ENCODE measurements at regions not wholly inside any gene's neighbourhood (a gene's known extent, or its start where the extent isn't known, plus 50 kb on each side); places are given as distances from the start of the nearest gene placed in this dataset.
"Not testable (repeated sequence)": the region's sequence is repeated elsewhere in the genome, so short reads cannot be mapped to it uniquely, and the experiment has no call there.

GRCh38 chr12:90710711-90711110 lies 244.3 kb downstream of the CCER1 start:
- DNase-seq (ENCODE audit: low read depth in 1 of 2, low spot score in 1 of 2) = no peak

DNA sequence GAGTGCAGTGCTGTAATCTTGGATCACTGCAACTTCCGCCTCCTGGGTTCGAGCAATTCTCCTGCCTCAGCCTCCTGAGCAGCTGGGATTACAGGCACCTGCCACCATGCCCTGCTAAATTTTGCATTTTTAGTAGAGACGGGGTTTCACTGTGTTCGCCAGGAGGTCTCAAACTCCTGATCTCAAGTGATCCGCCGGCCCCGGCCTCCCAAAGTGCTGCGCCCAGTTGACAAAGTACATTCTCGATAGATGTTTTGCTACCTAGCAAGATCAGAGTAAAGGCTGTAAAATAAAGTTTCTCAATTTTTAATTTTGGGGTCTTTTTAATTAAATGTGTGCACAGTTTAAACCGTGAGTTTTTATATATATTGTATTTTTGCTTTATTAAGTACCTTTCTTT lies 248.9 kb downstream of the CCER1 start:
- DNase-seq (ENCODE audit: low read depth in 1 of 2, low spot score in 1 of 2) = no peak

DNA sequence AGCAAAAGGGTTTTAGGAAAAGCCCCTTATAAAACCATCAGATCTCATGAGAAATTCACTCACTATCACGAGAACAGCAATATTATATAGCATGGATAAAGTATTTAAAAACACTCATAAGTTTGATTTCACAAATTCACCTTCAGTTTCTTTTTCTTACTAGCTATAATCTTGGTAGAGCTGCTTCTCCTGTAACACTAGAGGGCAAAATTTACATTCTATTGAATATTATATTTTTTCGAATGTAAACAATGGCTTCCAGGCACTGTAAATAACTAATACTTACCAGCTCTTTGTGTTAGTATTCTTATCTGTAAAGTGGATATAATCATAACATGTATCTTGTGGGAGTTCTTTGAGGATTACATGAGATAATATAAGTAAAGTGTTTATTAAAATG lies 259.6 kb downstream of the CCER1 start:
- no peak for DNase-seq (ENCODE audit: low read depth in 1 of 2, low spot score in 1 of 2)

DNA sequence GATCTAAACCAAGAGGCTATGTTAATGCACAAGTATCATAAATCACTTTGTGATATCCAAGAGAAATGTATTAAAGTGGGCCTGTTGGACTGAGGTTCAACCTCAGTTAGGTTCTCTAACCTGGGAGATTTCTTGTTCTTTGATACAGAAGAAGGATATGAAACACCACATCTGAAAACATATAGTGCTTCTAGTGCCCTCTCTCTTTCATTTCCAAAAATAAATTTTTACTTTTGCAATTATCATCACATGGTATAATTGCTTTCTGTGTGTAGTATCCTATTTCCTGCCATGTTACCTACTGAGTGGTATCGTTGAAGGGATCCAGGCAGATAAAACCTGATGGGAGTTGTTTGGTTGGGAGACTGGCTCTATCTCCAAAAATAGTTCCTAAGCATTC lies 264.9 kb downstream of the CCER1 start:
- no peak for DNase-seq (ENCODE audit: low read depth in 1 of 2, low spot score in 1 of 2)

- not testable (repeated sequence) for DNase-seq (ENCODE audit: low read depth in 1 of 2, low spot score in 1 of 2)
Observed at GRCh38 chr12:90687682-90688081, 267.3 kb downstream of the CCER1 start.

DNA sequence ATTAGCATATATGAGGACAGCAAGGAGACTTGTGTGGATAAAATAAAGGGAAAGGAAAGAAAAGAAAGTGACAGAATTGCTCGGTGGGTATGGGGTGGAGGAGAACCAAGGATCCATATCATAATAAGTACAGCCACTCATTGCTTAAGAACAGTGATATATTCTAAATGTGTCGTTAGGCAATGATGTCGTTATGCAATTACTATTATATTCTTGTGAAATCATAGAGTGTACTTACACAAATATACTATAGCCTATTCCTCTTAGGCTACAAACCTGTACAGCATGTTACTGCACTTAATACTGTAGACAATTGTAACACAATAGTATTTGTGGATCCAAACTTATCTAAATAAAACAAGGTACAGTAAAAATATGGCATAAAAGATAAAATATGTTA lies 271.1 kb downstream of the CCER1 start:
- DNase-seq (ENCODE audit: low read depth in 1 of 2, low spot score in 1 of 2) = no peak

- DNase-seq (ENCODE audit: low read depth in 1 of 2, low spot score in 1 of 2) = no peak
Observed at GRCh38 chr12:90682398-90682797, 272.6 kb downstream of the CCER1 start.

DNA sequence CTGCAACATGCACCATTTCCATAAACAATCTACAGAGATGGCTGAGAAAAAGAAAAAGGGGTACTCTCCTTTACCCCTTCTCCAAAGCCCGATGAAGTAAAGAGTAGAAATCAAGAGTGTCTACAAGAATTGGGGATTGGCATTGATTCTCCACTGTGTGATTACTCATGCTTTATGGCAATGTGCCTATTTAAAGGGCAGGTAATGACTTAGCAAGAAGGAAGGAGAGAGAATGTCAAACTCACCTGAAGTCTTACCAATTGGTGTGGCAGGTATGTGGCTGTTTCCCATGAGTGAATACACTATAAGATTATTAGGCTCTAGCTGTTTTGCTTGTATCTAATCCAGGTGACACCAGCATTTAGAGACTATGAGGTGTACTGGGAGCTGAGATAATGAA lies 275.3 kb downstream of the CCER1 start:
- DNase-seq (ENCODE audit: low read depth in 1 of 2, low spot score in 1 of 2) = no peak

DNA sequence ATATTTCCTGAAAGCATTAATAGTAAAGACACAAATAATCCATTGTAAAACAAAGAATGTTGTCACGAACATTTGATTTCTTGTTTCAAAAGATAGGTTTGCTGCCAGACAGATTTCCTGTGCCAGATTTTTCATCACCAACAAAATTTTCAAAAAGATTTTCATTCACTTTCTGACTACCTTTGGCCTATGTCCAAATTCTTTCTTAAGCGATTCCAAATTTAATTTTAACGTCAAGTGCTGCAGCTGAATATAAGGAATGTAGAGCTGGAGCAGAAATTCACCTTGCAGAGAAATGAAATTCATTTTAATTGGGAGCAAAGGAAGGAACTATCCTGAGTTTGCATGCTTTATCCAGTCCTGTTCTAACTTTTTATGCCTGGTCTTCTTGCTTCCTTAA lies 277.4 kb downstream of the CCER1 start:
- DNase-seq (ENCODE audit: low read depth in 1 of 2, low spot score in 1 of 2) = no peak

GRCh38 chr12:90677055-90677454 lies 277.9 kb downstream of the CCER1 start:
- DNase-seq (ENCODE audit: low read depth in 1 of 2, low spot score in 1 of 2) = no peak

DNA sequence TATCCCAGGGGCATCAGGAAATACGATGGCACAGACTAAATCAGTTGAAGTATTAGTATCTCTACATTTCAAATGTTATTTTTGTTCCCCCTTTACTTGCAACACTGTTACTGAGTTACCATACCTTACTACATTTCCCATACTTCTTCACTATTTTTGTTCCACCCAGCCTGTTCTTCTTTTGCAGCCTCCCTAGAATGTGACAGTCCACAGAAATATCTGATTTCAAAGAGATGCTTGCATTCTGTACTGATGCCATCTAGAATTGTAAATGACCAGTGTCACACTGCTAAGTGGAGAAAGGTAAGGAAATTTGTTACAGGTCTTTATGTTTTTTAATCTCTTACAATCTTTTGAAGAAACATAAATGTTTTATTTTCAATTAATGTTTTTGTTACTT lies 279.9 kb downstream of the CCER1 start:
- DNase-seq (ENCODE audit: low read depth in 1 of 2, low spot score in 1 of 2) = no peak

- no peak for DNase-seq (ENCODE audit: low read depth in 1 of 2, low spot score in 1 of 2)
Observed at GRCh38 chr12:90672081-90672480, 282.9 kb downstream of the CCER1 start.

GRCh38 chr12:90663949-90664348 lies 291.0 kb downstream of the CCER1 start:
- DNase-seq (ENCODE audit: low read depth in 1 of 2, low spot score in 1 of 2) = not testable (repeated sequence)

- DNase-seq (ENCODE audit: low read depth in 1 of 2, low spot score in 1 of 2) = no peak
Observed at GRCh38 chr12:90659060-90659459, 295.9 kb downstream of the CCER1 start.

- no peak for DNase-seq (ENCODE audit: low read depth in 1 of 2, low spot score in 1 of 2)
Observed at GRCh38 chr12:90653040-90653439, 301.9 kb downstream of the CCER1 start.

DNA sequence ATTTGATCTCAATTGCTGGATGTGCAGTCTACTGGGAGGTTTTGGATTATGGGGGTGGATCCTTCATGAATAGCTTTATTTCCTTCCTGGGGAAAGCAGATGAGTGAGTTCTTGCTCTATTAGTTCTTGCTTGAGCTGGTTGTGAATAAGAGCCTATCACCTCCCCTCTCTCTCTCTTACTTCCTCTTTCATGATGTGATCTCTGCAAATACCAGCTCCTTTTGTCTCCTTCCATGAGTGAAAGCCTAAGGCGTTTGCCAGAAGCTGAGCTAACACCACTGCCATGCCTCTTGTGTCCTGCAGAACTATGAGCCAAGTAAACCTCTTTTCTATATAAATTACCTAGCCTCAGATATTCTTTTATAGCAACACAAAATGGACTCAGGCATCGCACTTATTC lies 302.7 kb downstream of the CCER1 start:
- DNase-seq (ENCODE audit: low read depth in 1 of 2, low spot score in 1 of 2) = no peak

DNA sequence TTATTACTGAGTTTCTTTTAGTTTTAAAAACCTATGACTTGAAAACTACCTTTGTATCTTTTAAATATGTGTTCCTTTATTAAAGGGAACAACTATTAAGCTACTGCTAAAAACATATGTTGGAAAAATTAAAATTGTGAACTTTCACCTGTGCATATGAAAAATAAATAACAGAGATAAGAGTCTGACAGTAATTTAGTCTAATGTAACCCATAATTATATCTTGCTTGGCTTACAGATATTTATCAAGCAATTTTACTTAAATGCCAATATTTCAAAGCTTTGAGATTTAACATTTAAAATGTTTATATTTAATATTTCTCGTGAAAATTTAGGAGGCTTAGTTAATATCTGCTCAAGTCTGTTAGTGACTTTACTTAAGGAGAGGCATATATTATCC lies 309.8 kb downstream of the CCER1 start:
- no peak for DNase-seq (ENCODE audit: low read depth in 1 of 2, low spot score in 1 of 2)

GRCh38 chr12:90631591-90632212 lies 323.3 kb downstream of the CCER1 start:
- no peak for DNase-seq (ENCODE audit: low read depth in 1 of 2, low spot score in 1 of 2)

DNA sequence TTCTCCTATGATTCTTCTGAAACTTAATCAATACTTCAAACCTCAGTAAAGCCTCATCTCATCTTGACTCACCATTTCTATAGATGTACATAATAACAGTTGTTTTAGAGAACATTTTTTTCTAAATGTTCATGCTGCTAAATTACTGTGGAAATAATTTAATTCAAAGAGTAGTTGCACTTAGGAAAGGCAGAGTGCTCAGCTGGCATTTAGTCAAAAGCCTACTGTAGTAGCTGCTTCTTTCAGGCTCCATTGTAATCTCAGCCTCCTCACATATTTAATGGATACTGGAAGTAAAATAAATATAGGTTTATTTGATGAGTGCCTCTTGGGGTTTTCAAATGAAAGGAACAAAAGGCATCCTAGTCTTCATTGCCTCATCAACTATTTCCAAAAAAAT lies 325.0 kb downstream of the CCER1 start:
- DNase-seq (ENCODE audit: low read depth in 1 of 2, low spot score in 1 of 2) = no peak

- DNase-seq (ENCODE audit: low read depth in 1 of 2, low spot score in 1 of 2) = no peak
Observed at GRCh38 chr12:90628213-90628612, 326.8 kb downstream of the CCER1 start.

- no peak for DNase-seq (ENCODE audit: low read depth in 1 of 2, low spot score in 1 of 2)
Observed at GRCh38 chr12:90627180-90627896, 327.6 kb downstream of the CCER1 start.

DNA sequence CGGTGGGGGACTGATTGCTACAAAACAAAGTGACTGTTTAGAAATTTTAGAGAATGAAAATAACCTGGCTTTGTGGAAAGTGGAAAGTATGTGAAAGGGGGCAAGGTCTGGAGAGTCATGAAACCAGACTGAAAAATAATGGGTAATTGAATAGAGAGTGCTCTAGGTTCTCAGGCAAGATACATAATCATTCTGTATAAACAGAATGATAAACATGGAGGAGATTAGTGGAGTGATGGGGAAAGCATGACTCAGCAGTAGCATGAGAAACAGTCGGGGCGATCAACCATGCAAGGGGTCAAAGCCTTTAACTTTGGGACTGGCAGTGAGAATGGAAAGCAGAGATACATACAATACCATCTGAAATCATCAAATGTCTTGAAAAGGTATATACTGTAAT lies 332.5 kb downstream of the CCER1 start:
- no peak for DNase-seq (ENCODE audit: low read depth in 1 of 2, low spot score in 1 of 2)

DNA sequence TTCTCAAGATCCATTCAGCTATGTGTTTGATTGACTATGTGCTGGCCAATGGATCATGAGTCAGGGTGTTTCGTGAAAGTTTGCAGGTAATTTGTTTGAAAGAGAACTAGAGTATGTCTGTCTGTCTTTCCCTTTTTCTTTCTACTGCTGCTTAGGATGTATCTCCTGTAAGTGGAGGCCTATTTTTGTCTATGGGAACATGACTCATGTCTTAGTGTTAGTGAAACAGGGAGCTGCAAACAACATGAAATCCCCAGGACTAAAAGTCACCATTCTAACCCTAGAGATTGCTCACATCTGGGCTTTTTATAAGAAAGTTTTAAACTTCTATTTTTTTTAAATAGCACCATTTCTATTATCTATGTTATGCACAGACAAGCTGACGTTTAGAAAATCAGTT lies 333.0 kb downstream of the CCER1 start:
- no peak for DNase-seq (ENCODE audit: low read depth in 1 of 2, low spot score in 1 of 2)

All from activated CD4-positive, alpha-beta T cell treated with anti-CD3 and anti-CD28 coated beads, Interleukin-2, amount 50 U/mL, for 24 hours (primary cell).